Mammary epithelial cell (primary cell): ENCODE measurements at regions not wholly inside any gene's neighbourhood (a gene's known extent, or its start where the extent isn't known, plus 50 kb on each side); places are given as distances from the start of the nearest gene placed in this dataset.

Source experiments
- CTCF ChIP-seq, 2 donors: IDR thresholded peaks in 1 of 2; conservative IDR thresholded peaks in 1 of 2; 2 replicates each; pipeline ENCODE4 v1.5.1; 2011 to 2012; ENCODE audit warnings: inconsistent platforms in 2 of 2, low read length in 2 of 2, mild to moderate bottlenecking in 2 of 2, control low read depth in 1 of 2, low read depth in 1 of 2; ENCODE audit not compliant: insufficient read depth in 1 of 2; ENCODE audit errors: extremely low read depth in 1 of 2
- EZH2 ChIP-seq: IDR thresholded peaks from 2 replicates; pipeline ENCODE4 v1.6.1; 2012; ENCODE audit warnings: low read length, inconsistent platforms, borderline replicate concordance

GRCh38 chr4:97142893-97143292 is 1000.4 kb downstream of the STPG2 start:
- TF ChIP-seq CTCF (conservative IDR thresholded peaks at IDR 0.05 in 1 of 2, IDR thresholded peaks at IDR 0.05 in 1 of 2; ENCODE audit: extremely low read depth in 1 of 2, insufficient read depth in 1 of 2, low read depth in 1 of 2, low read length in 2 of 2) (no peak), EZH2 (no peak)
